ENCODE measurements at regions not wholly inside any gene's neighbourhood (a gene's known extent, or its start where the extent isn't known, plus 50 kb on each side); places are given as distances from the start of the nearest gene placed in this dataset.
A peak's percentile ranks its signal among the peaks of the same experiment; 100 is the strongest.

DNA sequence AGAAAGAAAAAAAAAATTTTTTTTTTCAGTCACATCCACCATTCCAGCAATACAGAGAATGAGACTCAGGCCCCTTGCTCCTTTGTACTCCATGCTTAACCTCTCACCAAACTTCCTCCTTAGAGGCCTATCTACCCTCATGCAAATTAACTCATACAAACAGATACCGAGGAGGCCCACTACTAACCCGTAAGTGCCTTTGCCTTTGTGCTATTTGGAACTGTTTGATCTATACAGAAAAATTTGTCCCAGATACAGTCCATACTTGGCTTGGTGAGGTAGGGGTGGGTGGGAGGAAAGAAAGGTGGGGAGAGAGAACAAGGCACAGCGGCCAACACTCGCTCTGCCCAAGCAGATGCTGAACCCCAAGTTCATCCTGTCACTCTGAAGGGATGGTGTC is 87.8 kb upstream of the DUSP5 start:
- DNase-seq (ENCODE audit: low spot score in 2 of 2): no peak
- Histone ChIP-seq H3K27ac (peak overlapping the region in 1 of 4 donors; percentile 57), H3K4me3 (no peak overlapping the region), H3K9me3 (no peaks in the 10 kb centered on the region), H3K4me1 (peaks cover 0 to 18% (median 7%) of the 10 kb centered on the region in 4 donors), H3K36me3 (no peaks in the 10 kb centered on the region), H3K27me3 (no peaks in the 10 kb centered on the region)
- 88 to 91% methylated on average over 4 of the region's 4 CpGs for WGBS, 2 donors
- TF ChIP-seq EP300 (IDR thresholded peaks at IDR 0.05) (no peak), POLR2A (IDR thresholded peaks at IDR 0.05) (no peak), CTCF (IDR thresholded peaks at IDR 0.05) (no peak)

DNA sequence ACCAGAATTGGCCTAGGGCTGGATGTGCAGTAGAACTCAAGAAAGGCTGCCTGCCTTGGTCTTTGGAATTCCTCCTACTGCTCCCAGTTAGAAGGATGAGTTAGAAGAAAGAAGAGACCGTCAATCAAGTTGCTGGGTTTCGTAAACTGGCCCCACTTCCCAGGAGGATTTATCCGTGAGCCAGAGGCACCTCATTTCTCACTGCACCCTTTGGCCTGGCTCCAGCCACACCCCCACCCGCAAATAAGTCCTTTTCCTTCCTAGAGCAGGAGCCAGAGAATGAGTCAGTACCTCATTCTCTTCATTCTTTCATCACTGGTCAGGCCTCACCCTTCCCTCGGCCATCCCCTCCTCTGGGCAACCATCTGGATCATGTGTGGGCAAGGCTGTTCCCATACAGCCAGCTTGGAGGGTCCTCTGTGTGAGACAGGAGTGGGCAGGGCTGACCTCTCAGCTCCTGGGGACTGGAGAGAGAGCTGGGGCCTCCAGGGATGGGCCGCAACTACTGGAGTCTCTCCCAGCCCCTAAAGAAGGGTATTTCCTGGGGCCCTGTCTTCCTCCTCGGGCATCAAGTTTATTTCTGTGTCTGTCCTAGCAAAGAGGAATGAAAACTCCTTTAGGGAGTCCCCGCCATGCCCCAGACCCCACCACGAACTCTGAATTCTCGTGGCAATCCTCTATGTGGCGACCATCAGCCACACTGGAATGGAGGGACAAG is 87.2 kb upstream of the DUSP5 start:
- Histone ChIP-seq H3K27ac (peak overlapping the region in 3 of 4 donors; percentile 45 to 70 (median 57)), H3K36me3 (no peaks in the 10 kb centered on the region), H3K4me1 (peaks cover 0 to 18% (median 7%) of the 10 kb centered on the region in 4 donors), H3K4me3 (no peak overlapping the region), H3K27me3 (no peaks in the 10 kb centered on the region), H3K9me3 (no peaks in the 10 kb centered on the region)
- WGBS, 2 donors: 62 to 66% methylated on average over 11 of the region's 11 CpGs
- TF ChIP-seq EP300 (IDR thresholded peaks at IDR 0.05) (peak in 1 of 2 donors; percentile 46), CTCF (IDR thresholded peaks at IDR 0.05) (no peak)
- DNase-seq (ENCODE audit: low spot score in 2 of 2): peak in 1 of 2 donors; percentile 52

- H3K27ac ChIP-seq: peak overlapping the region in 3 of 4 donors; percentile 45 to 70 (median 57)
- H3K36me3 ChIP-seq: no peaks in the 10 kb centered on the region
- no peak overlapping the region for H3K4me3 ChIP-seq
- 73 to 77% methylated on average over 9 of the region's 9 CpGs for WGBS, 2 donors
- no peaks in the 10 kb centered on the region for H3K27me3 ChIP-seq
- H3K4me1 ChIP-seq: peaks cover 0 to 18% (median 7%) of the 10 kb centered on the region in 4 donors
- no peak for TF ChIP-seq POLR2A (IDR thresholded peaks at IDR 0.05)
- TF ChIP-seq EP300 (IDR thresholded peaks at IDR 0.05): no peak
- no peak for TF ChIP-seq CTCF (IDR thresholded peaks at IDR 0.05)
- H3K9me3 ChIP-seq: no peaks in the 10 kb centered on the region
- DNase-seq (ENCODE audit: low spot score in 2 of 2): no peak
Observed at GRCh38 chr10:110411047-110411410, 86.7 kb upstream of the DUSP5 start.

DNA sequence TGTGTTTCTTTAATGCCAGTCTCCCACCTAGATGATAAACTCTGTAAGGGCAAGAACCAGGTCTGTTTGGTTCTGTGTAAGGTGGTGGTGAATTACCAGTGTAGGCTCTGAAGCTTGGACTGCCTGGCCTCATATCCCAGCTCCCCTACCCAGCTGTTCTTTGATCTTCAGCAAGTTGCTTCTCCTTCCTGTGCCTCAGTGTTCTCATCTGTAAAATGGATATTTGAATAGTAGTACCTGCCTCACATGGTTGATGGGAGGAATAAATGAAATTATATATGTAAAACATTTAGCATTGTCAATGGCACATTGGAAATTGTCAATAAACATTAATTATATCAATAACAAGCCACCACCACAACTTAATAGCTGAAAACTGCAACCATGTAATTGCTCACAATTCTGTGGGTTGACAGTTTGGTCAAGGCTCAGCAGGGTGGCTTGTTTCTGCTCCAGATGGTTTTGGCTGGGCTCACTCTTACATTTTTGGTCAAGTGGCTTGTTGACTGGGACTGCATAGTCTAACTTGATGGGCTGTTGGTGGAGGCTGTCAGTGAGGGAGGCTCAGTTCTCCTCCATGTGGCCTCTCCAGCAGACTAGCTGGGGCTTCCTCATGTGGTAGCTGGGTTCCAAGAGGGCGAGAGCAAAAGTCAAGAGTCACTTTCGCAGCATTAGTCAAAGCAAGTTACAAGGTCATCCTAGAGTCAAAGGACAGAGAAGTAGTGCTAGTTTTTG is 84.5 kb upstream of the DUSP5 start:
- Histone ChIP-seq H3K27ac (no peak overlapping the region), H3K4me1 (peaks cover 0 to 18% (median 7%) of the 10 kb centered on the region in 4 donors), H3K4me3 (no peak overlapping the region), H3K9me3 (no peaks in the 10 kb centered on the region), H3K27me3 (no peaks in the 10 kb centered on the region), H3K36me3 (no peaks in the 10 kb centered on the region)
- no peak for DNase-seq (ENCODE audit: low spot score in 2 of 2)
- TF ChIP-seq EP300 (IDR thresholded peaks at IDR 0.05): no peak
- no peak for TF ChIP-seq CTCF (IDR thresholded peaks at IDR 0.05)
- no peak for TF ChIP-seq POLR2A (IDR thresholded peaks at IDR 0.05)
- WGBS, 2 donors: 88 to 92% methylated on average over 2 of the region's 2 CpGs

GRCh38 chr10:110413903-110414547 is 83.7 kb upstream of the DUSP5 start:
- H3K4me3 ChIP-seq: no peak overlapping the region
- H3K4me1 ChIP-seq: peaks cover 0 to 18% (median 7%) of the 10 kb centered on the region in 4 donors
- H3K9me3 ChIP-seq: no peaks in the 10 kb centered on the region
- no peaks in the 10 kb centered on the region for H3K36me3 ChIP-seq
- 75% methylated on average over 11 of the region's 11 CpGs for WGBS, 2 donors
- H3K27me3 ChIP-seq: no peaks in the 10 kb centered on the region
- TF ChIP-seq POLR2A (IDR thresholded peaks at IDR 0.05): no peak
- TF ChIP-seq EP300 (IDR thresholded peaks at IDR 0.05): no peak
- TF ChIP-seq CTCF (IDR thresholded peaks at IDR 0.05): no peak
- no peak overlapping the region for H3K27ac ChIP-seq
- DNase-seq (ENCODE audit: low spot score in 2 of 2): no peak

Data from tibial nerve (tissue), 4 donors.